IMR-90 (cell line): ENCODE measurements at regions not wholly inside any gene's neighbourhood (a gene's known extent, or its start where the extent isn't known, plus 50 kb on each side); places are given as distances from the start of the nearest gene placed in this dataset.

ENCODE experiments used
- ATAC-seq: fragments of 200-7000 bp; cut with Tn5 transposase; 2 replicates; pipeline ENCODE4 v1.9.1; 2020; ENCODE audit warnings: low read depth, mild to moderate bottlenecking, moderate library complexity
- BruUV-seq: library from RNA; stranded (reverse); fragments of 400-500 nt; replicated peaks from 2 replicates; lab custom pipeline; 2021; lab: Mats Ljungman, UMichigan
- CTCF ChIA-PET: fragments of 300-600 bp; formaldehyde crosslinking; extraction: SDS; loops from one replicate; lab custom pipeline; 2021; ENCODE audit warnings: antibody characterized with exemption; lab: Yijun Ruan, JAX
- POLR2A ChIA-PET: fragments of 300-600 bp; sonication (Branson Sonifier 250); formaldehyde crosslinking; loops from one replicate; lab custom pipeline; 2022; ENCODE audit warnings: antibody characterized with exemption; ENCODE audit not compliant: unreplicated experiment; lab: Charles Lee
- DNase-seq: peaks from one replicate; pipeline ENCODE4 v3.0.0; 2013
- H2AFZ ChIP-seq: replicated peaks from 2 replicates; pipeline ENCODE3; 2013; ENCODE audit warnings: low read length, mild to moderate bottlenecking; ENCODE audit not compliant: poor library complexity
- H2AK5ac ChIP-seq: 2 replicates; pipeline ENCODE4 v1.6.1; 2013; ENCODE audit warnings: low read depth, low read length, inconsistent platforms
- H2AK9ac ChIP-seq: replicated peaks from 2 replicates; pipeline ENCODE3; 2013; ENCODE audit warnings: mild to moderate bottlenecking, low read depth, low read length, moderate library complexity; ENCODE audit not compliant: poor library complexity
- H2BK120ac ChIP-seq: 2 replicates; pipeline ENCODE4 v1.6.1; 2013; ENCODE audit warnings: low read depth, low read length, inconsistent platforms
- H2BK15ac ChIP-seq: 3 replicates; pipeline ENCODE4 v1.6.1; 2013; ENCODE audit warnings: low read depth, low read length, inconsistent platforms
- H2BK20ac ChIP-seq: 2 replicates; pipeline ENCODE4 v1.6.1; 2013; ENCODE audit warnings: low read depth, mild to moderate bottlenecking, inconsistent platforms, low read length, moderate library complexity
- H2BK5ac ChIP-seq: 2 replicates; pipeline ENCODE4 v1.6.1; 2013; ENCODE audit warnings: mild to moderate bottlenecking, low read depth, low read length, inconsistent platforms; ENCODE audit not compliant: poor library complexity, severe bottlenecking
- H3K14ac ChIP-seq: replicated peaks from 2 replicates; pipeline ENCODE4 v1.6.1; 2013; ENCODE audit warnings: low read depth, low read length, inconsistent platforms
- H3K18ac ChIP-seq: 2 replicates; pipeline ENCODE4 v1.6.1; 2013; ENCODE audit warnings: low read depth, low read length, control low read depth
- H3K23ac ChIP-seq: 2 replicates; pipeline ENCODE4 v1.6.1; 2013; ENCODE audit warnings: low read depth, low read length, inconsistent platforms
- H3K27ac ChIP-seq: 2 replicates; pipeline ENCODE4 v1.5.1; 2013; ENCODE audit warnings: mild to moderate bottlenecking, control low read depth, low read length; ENCODE audit not compliant: insufficient read depth
- H3K27me3 ChIP-seq: 2 replicates; pipeline ENCODE4 v1.6.1; 2013; ENCODE audit warnings: low read length; ENCODE audit not compliant: control insufficient read depth, insufficient read depth
- H3K36me3 ChIP-seq: 2 replicates; pipeline ENCODE4 v1.6.1; 2013; ENCODE audit warnings: low read length, mixed read lengths; ENCODE audit not compliant: control insufficient read depth, insufficient read depth
- H3K4ac ChIP-seq: 2 replicates; pipeline ENCODE4 v1.6.1; 2013; ENCODE audit warnings: low read depth, low read length, inconsistent platforms
- H3K4me1 ChIP-seq: 2 replicates; pipeline ENCODE4 v1.6.1; 2013; ENCODE audit warnings: low read length, mixed read lengths; ENCODE audit not compliant: control insufficient read depth, insufficient read depth
- H3K4me2 ChIP-seq: 2 replicates; pipeline ENCODE4 v1.6.1; 2013; ENCODE audit warnings: low read depth, mild to moderate bottlenecking, control low read depth, low read length, moderate library complexity
- H3K4me3 ChIP-seq: 2 replicates; pipeline ENCODE4 v1.5.1; 2013; ENCODE audit warnings: low read depth, mild to moderate bottlenecking, control low read depth, low read length, moderate library complexity; ENCODE audit not compliant: insufficient read depth
- H3K56ac ChIP-seq: 2 replicates; pipeline ENCODE4 v1.6.1; 2013; ENCODE audit warnings: low read length, inconsistent platforms; ENCODE audit not compliant: insufficient read depth; ENCODE audit errors: extremely low read depth
- H3K79me1 ChIP-seq, 2 experiments: 2 replicates each; pipeline ENCODE4 v1.6.1; 2013; ENCODE audit warnings: low read length in 2 of 2, inconsistent platforms in 1 of 2, low read depth in 1 of 2
- H3K9ac ChIP-seq: 2 replicates; pipeline ENCODE4 v1.6.1; 2013; ENCODE audit warnings: low read depth, low read length, control low read depth
- H3K9me1 ChIP-seq: 2 replicates; pipeline ENCODE4 v1.6.1; 2013; ENCODE audit warnings: low read length, inconsistent platforms; ENCODE audit not compliant: insufficient read depth
- H3K9me3 ChIP-seq: 2 replicates; pipeline ENCODE4 v1.6.1; 2013; ENCODE audit warnings: low read length; ENCODE audit not compliant: control insufficient read depth, insufficient read depth
- H4K20me1 ChIP-seq: 2 replicates; pipeline ENCODE4 v1.6.1; 2013; ENCODE audit warnings: low read length, inconsistent platforms; ENCODE audit not compliant: insufficient read depth
- H4K5ac ChIP-seq: 2 replicates; pipeline ENCODE4 v1.6.1; 2013; ENCODE audit warnings: mild to moderate bottlenecking, low read depth, low read length, control low read depth
- H4K8ac ChIP-seq, 2 experiments: 2 replicates each; pipeline ENCODE4 v1.6.1; 2013; ENCODE audit warnings: low read depth in 2 of 2, low read length in 2 of 2, control low read depth in 1 of 2, inconsistent platforms in 1 of 2
- H4K91ac ChIP-seq: 2 replicates; pipeline ENCODE4 v1.6.1; 2013; ENCODE audit warnings: low read depth, low read length, inconsistent platforms; ENCODE audit not compliant: insufficient read depth
- CHD1 ChIP-seq: IDR thresholded peaks from 2 replicates; pipeline ENCODE4 v1.6.1; 2012; ENCODE audit warnings: low read depth, low read length, improper control_type of control experiment
- MAZ ChIP-seq: IDR thresholded peaks from 2 replicates; pipeline ENCODE4 v1.6.1; 2012; ENCODE audit warnings: low read depth, mild to moderate bottlenecking, low read length, improper control_type of control experiment, moderate library complexity, borderline replicate concordance
- MXI1 ChIP-seq: IDR thresholded peaks from 2 replicates; pipeline ENCODE4 v1.6.1; 2012; ENCODE audit warnings: low read depth, mild to moderate bottlenecking, low read length, moderate library complexity, borderline replicate concordance
- POLR2A ChIP-seq: IDR thresholded peaks from 2 replicates; pipeline ENCODE4 v1.6.1; 2012; ENCODE audit warnings: mild to moderate bottlenecking, low read depth, low read length
- RAD21 ChIP-seq: IDR thresholded peaks from 2 replicates; pipeline ENCODE4 v1.6.1; 2012; ENCODE audit warnings: low read length, improper control_type of control experiment
- WGBS, 2 experiments: methylation state at CpG; one replicate each; pipeline versions ENCODE4 v1.1.5 to v1.1.7; 2013; ENCODE audit warnings: missing lambda C conversion rate in 2 of 2; ENCODE audit not compliant: insufficient read length in 1 of 2; ENCODE audit errors: extremely low coverage in 2 of 2; 5-methylcytosine and 5-hydroxymethylcytosine counted together
- dilution Hi-C: fragments of 300-500 bp; cut with HindIII; formaldehyde crosslinking; loops from one replicate; pipeline ENCODE4 v1.14.3; 2018; ENCODE audit warnings: low sequenced_read_pairs; ENCODE audit not compliant: unreplicated experiment
- in situ Hi-C: fragments of 300-500 bp; cut with MboI; formaldehyde crosslinking; loops from 3 replicates; pipeline ENCODE4 v1.14.3; 2019; ENCODE audit warnings: low sequenced_read_pairs, inconsistent platforms, mixed read lengths
- intact Hi-C: fragments of 100-400 bp; cut with micrococcal nuclease; formaldehyde crosslinking; loops from 2 replicates; pipeline ENCODE4 v1.10.0; 2022

DNA sequence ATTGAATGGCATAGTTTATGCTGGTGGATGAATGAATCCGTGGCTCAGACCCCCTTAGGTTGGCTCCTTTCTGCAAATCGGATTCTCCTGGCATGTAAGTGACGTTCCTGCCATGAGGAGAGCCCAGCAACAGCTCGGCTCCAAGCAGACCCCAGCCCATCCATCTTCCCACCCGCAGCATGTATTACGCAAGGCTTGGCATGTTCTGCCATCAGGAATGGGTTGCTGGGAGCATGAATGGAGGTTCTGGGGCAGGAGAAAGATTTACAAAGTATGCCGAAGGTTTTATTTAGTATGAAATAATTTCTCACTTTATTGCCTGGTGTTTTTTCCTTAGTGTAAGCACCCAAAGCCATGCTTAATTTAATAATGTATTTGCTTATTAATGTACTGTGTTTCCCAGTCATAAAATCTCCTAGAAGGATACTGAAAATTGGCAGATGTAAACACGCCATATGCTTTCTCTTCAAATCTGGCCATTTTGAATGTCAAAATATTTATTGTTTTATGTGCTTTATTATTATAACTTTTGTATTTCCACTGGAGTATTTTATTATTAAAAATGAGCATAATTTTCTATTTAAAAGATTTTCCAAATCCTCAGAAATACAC lies 128.5 kb downstream of the ACKR3 start:
- Histone ChIP-seq H2AK9ac (no peak overlapping the region), H2BK15ac (no peak overlapping the region), H2BK20ac (no peak overlapping the region), H2BK120ac (no peak overlapping the region), H3K4me3 (no peak overlapping the region), H3K9me3 (peaks cover 2% of the 10 kb centered on the region; the same call in 1 of the 2 replicates), H4K20me1 (no peaks in the 10 kb centered on the region), H3K56ac (no peak overlapping the region), H3K9me1 (no peaks in the 10 kb centered on the region), H3K14ac (no peak overlapping the region), H4K5ac (no peak overlapping the region), H3K4me2 (no peak overlapping the region), H2AFZ (no peak overlapping the region), H3K27me3 (peaks cover 27% of the 10 kb centered on the region), H3K27ac (no peak overlapping the region), H3K36me3 (no peaks in the 10 kb centered on the region), H3K4me1 (no peaks in the 10 kb centered on the region), H3K18ac (no peak overlapping the region), H3K4ac (no peak overlapping the region), H3K79me1 (no peaks in the 10 kb centered on the region), H3K23ac (no peak overlapping the region), H3K9ac (no peak overlapping the region), H2AK5ac (no peak overlapping the region), H4K91ac (no peak overlapping the region), H4K8ac (no peak overlapping the region), H2BK5ac (no peak overlapping the region)
- no TSS peak for BruUV-seq
- ATAC-seq (no peak), DNase-seq (no peak)
- WGBS, 2 experiments, result no CpG with 5 or more reads among the region's 8 CpGs
- dilution Hi-C loops, result no loop called here
- no peak for TF ChIP-seq MAZ
- no peak for TF ChIP-seq RAD21
- TF ChIP-seq POLR2A, result no peak
- no peak for TF ChIP-seq CHD1
- no peak for TF ChIP-seq MXI1
- intact Hi-C loops, result no loop called here
- POLR2A ChIA-PET, result no interaction called here
- in situ Hi-C loops, result no loop called here
- CTCF ChIA-PET, result no interaction called here
